Astrocyte (in vitro differentiated cells and primary cell): ENCODE measurements at regions not wholly inside any gene's neighbourhood (a gene's known extent, or its start where the extent isn't known, plus 50 kb on each side); places are given as distances from the start of the nearest gene placed in this dataset.

Experiments
- DNase-seq: peaks from one replicate; pipeline ENCODE4 v3.0.0-alpha.2; 2010; ENCODE audit warnings: low read depth
- FAIRE-seq: peaks from 2 replicates; lab custom pipeline; 2011; peaks lifted over from hg19 to GRCh38; lab: Jason Lieb, UNC
- H2AFZ ChIP-seq: 2 replicates; pipeline ENCODE4 v1.6.0; 2012; ENCODE audit warnings: low read depth, low read length, inconsistent platforms
- H3K27ac ChIP-seq: 2 replicates; pipeline ENCODE4 v1.5.1; 2011; ENCODE audit warnings: low read depth, low read length, inconsistent platforms
- H3K27me3 ChIP-seq: 2 replicates; pipeline ENCODE4 v1.6.0; 2011; ENCODE audit warnings: low read length, inconsistent platforms; ENCODE audit not compliant: insufficient read depth
- H3K36me3 ChIP-seq: 2 replicates; pipeline ENCODE4 v1.5.1; 2011; ENCODE audit warnings: low read length, inconsistent platforms; ENCODE audit not compliant: insufficient read depth
- H3K4me1 ChIP-seq: 2 replicates; pipeline ENCODE4 v1.5.1; 2011; ENCODE audit warnings: low read length, inconsistent platforms; ENCODE audit not compliant: insufficient read depth
- H3K4me2 ChIP-seq: 2 replicates; pipeline ENCODE4 v1.6.0; 2012; ENCODE audit warnings: low read length, inconsistent platforms
- H3K4me3 ChIP-seq: 2 replicates; pipeline ENCODE4 v1.5.1; 2011; ENCODE audit warnings: low read depth, mild to moderate bottlenecking, low read length, inconsistent platforms; ENCODE audit not compliant: insufficient read depth
- H3K79me2 ChIP-seq: 2 replicates; pipeline ENCODE4 v1.6.0; 2012; ENCODE audit warnings: mild to moderate bottlenecking, low read length, inconsistent platforms; ENCODE audit not compliant: insufficient read depth
- H3K9ac ChIP-seq: 2 replicates; pipeline ENCODE4 v1.6.0; 2012; ENCODE audit warnings: mild to moderate bottlenecking, low read length, inconsistent platforms
- H3K9me3 ChIP-seq: 2 replicates; pipeline ENCODE4 v1.5.1; 2012; ENCODE audit warnings: low read depth, mild to moderate bottlenecking, low read length, inconsistent platforms; ENCODE audit not compliant: insufficient read depth
- H4K20me1 ChIP-seq: 2 replicates; pipeline ENCODE4 v1.6.0; 2012; ENCODE audit warnings: low read length, inconsistent platforms; ENCODE audit not compliant: insufficient read depth
- H3K27ac Mint-ChIP-seq: one replicate; pipeline ENCODE4 v1.8.0; 2021; ENCODE audit warnings: mild to moderate bottlenecking, mixed read lengths; ENCODE audit not compliant: unreplicated experiment
- H3K27me3 Mint-ChIP-seq: one replicate; pipeline ENCODE4 v1.8.0; 2021; ENCODE audit warnings: low read depth, mixed read lengths; ENCODE audit not compliant: unreplicated experiment
- H3K36me3 Mint-ChIP-seq: one replicate; pipeline ENCODE4 v1.8.0; 2021; ENCODE audit warnings: low read depth, mixed read lengths; ENCODE audit not compliant: unreplicated experiment
- H3K4me1 Mint-ChIP-seq: one replicate; pipeline ENCODE4 v1.8.0; 2021; ENCODE audit warnings: low read depth, mixed read lengths; ENCODE audit not compliant: unreplicated experiment
- H3K4me3 Mint-ChIP-seq: one replicate; pipeline ENCODE4 v1.8.0; 2021; ENCODE audit warnings: mild to moderate bottlenecking, moderate library complexity, mixed read lengths; ENCODE audit not compliant: unreplicated experiment
- H3K9me3 Mint-ChIP-seq: one replicate; pipeline ENCODE4 v1.8.0; 2021; ENCODE audit warnings: mild to moderate bottlenecking, mixed read lengths; ENCODE audit not compliant: unreplicated experiment
- CTCF ChIP-seq: IDR thresholded peaks from 2 replicates; pipeline ENCODE4 v1.5.1; 2011; ENCODE audit warnings: low read depth, mild to moderate bottlenecking, inconsistent platforms, low read length, moderate library complexity; ENCODE audit not compliant: insufficient read depth
- EZH2 ChIP-seq: IDR thresholded peaks from 2 replicates; pipeline ENCODE4 v1.6.1; 2012; ENCODE audit warnings: mild to moderate bottlenecking, low read length, inconsistent platforms; ENCODE audit not compliant: insufficient read depth

GRCh38 chrX:9087271-9088040, 53.5 kb upstream of the FAM9B start:
- no peaks in the 10 kb centered on the region for H3K9me3 Mint-ChIP-seq
- H3K9ac ChIP-seq, result no peak overlapping the region
- no peaks in the 10 kb centered on the region for H3K36me3 Mint-ChIP-seq
- H4K20me1 ChIP-seq, result no peaks in the 10 kb centered on the region
- H3K4me2 ChIP-seq, result no peak overlapping the region
- no peak overlapping the region for H3K4me3 Mint-ChIP-seq
- no peak for TF ChIP-seq EZH2
- TF ChIP-seq CTCF, result no peak
- no peak overlapping the region for H3K27ac ChIP-seq
- no peak overlapping the region for H2AFZ ChIP-seq
- H3K27ac Mint-ChIP-seq, result no peak overlapping the region
- H3K27me3 Mint-ChIP-seq, result peaks cover 2% of the 10 kb centered on the region
- H3K4me1 Mint-ChIP-seq, result peaks cover 1% of the 10 kb centered on the region
- FAIRE-seq (no peak), DNase-seq (no peak)
- no peak overlapping the region for H3K4me3 ChIP-seq
- no peaks in the 10 kb centered on the region for H3K36me3 ChIP-seq
- no peaks in the 10 kb centered on the region for H3K27me3 ChIP-seq
- no peaks in the 10 kb centered on the region for H3K79me2 ChIP-seq
- no peaks in the 10 kb centered on the region for H3K4me1 ChIP-seq
- H3K9me3 ChIP-seq, result no peaks in the 10 kb centered on the region

- no peak overlapping the region for H3K9ac ChIP-seq
- no peak overlapping the region for H3K4me3 ChIP-seq
- no peak overlapping the region for H2AFZ ChIP-seq
- no peak overlapping the region for H3K4me3 Mint-ChIP-seq
- H3K36me3 Mint-ChIP-seq, result no peaks in the 10 kb centered on the region
- H3K36me3 ChIP-seq, result no peaks in the 10 kb centered on the region
- no peak overlapping the region for H3K27ac ChIP-seq
- H3K9me3 Mint-ChIP-seq, result no peaks in the 10 kb centered on the region
- H3K79me2 ChIP-seq, result no peaks in the 10 kb centered on the region
- no peak for DNase-seq
- no peak overlapping the region for H3K27ac Mint-ChIP-seq
- H3K4me1 ChIP-seq, result no peaks in the 10 kb centered on the region
- TF ChIP-seq CTCF (no peak), EZH2 (no peak)
- no peaks in the 10 kb centered on the region for H4K20me1 ChIP-seq
- peaks cover 1% of the 10 kb centered on the region for H3K4me1 Mint-ChIP-seq
- no peaks in the 10 kb centered on the region for H3K27me3 Mint-ChIP-seq
- no peak for FAIRE-seq
- no peaks in the 10 kb centered on the region for H3K9me3 ChIP-seq
- H3K4me2 ChIP-seq, result no peak overlapping the region
- H3K27me3 ChIP-seq, result no peaks in the 10 kb centered on the region
Measured at GRCh38 chrX:9088896-9089295, 55.0 kb upstream of the FAM9B start.

- FAIRE-seq (no peak), DNase-seq (no peak)
- Mint-ChIP-seq H3K27me3 (no peaks in the 10 kb centered on the region), H3K27ac (no peak overlapping the region), H3K36me3 (no peaks in the 10 kb centered on the region), H3K4me3 (no peak overlapping the region), H3K4me1 (peaks cover 1% of the 10 kb centered on the region), H3K9me3 (no peaks in the 10 kb centered on the region)
- Histone ChIP-seq H3K4me1 (no peaks in the 10 kb centered on the region), H3K27ac (no peak overlapping the region), H4K20me1 (no peaks in the 10 kb centered on the region), H3K79me2 (no peaks in the 10 kb centered on the region), H3K9ac (no peak overlapping the region), H3K36me3 (no peaks in the 10 kb centered on the region), H3K4me2 (no peak overlapping the region), H3K27me3 (no peaks in the 10 kb centered on the region), H3K4me3 (no peak overlapping the region), H3K9me3 (no peaks in the 10 kb centered on the region), H2AFZ (no peak overlapping the region)
- no peak for TF ChIP-seq EZH2
- no peak for TF ChIP-seq CTCF
Measured at GRCh38 chrX:9090766-9091165, 56.8 kb upstream of the FAM9B start.
